Naive B cell (primary cell): ENCODE measurements at regions not wholly inside any gene's neighbourhood (a gene's known extent, or its start where the extent isn't known, plus 50 kb on each side); places are given as distances from the start of the nearest gene placed in this dataset.
A peak's percentile ranks its signal among the peaks of the same experiment; 100 is the strongest.
"Not testable (repeated sequence)": the region's sequence is repeated elsewhere in the genome, so short reads cannot be mapped to it uniquely, and the experiment has no call there.

Experiments
- ATAC-seq, 2 donors: fragments of 150-1000 bp; cut with Tn5 transposase; 2 replicates each; pipeline ENCODE4 v1.10.0; 2021; ENCODE audit warnings: low read depth in 2 of 2, mild to moderate bottlenecking in 2 of 2, moderate library complexity in 2 of 2
- DNase-seq: peaks from one replicate; pipeline ENCODE4 v3.0.0; 2022
- H3K27ac Mint-ChIP-seq, 6 donors: one replicate each; pipeline ENCODE4 v1.8.0; 2020 to 2022; ENCODE audit warnings: mild to moderate bottlenecking in 6 of 6, mixed read lengths in 6 of 6, moderate library complexity in 5 of 6, inconsistent platforms in 2 of 6
- H3K27me3 Mint-ChIP-seq, 3 donors: one replicate each; pipeline ENCODE4 v1.8.0; 2021 to 2022; ENCODE audit warnings: mixed read lengths in 3 of 3, mild to moderate bottlenecking in 1 of 3
- H3K36me3 Mint-ChIP-seq, 2 donors: one replicate each; pipeline ENCODE4 v1.8.0; 2020 to 2022; ENCODE audit warnings: mixed read lengths in 2 of 2, inconsistent platforms in 1 of 2, mild to moderate bottlenecking in 1 of 2
- H3K4me1 Mint-ChIP-seq, 3 donors: one replicate each; pipeline ENCODE4 v1.8.0; 2020 to 2022; ENCODE audit warnings: mixed read lengths in 3 of 3, inconsistent platforms in 1 of 3, mild to moderate bottlenecking in 1 of 3, moderate library complexity in 1 of 3
- H3K4me3 Mint-ChIP-seq, 8 donors: one replicate each; pipeline ENCODE4 v1.8.0; 2020 to 2022; ENCODE audit warnings: mild to moderate bottlenecking in 8 of 8, mixed read lengths in 8 of 8, moderate library complexity in 8 of 8, inconsistent platforms in 2 of 8
- H3K9me3 Mint-ChIP-seq, 7 donors: one replicate each; pipeline ENCODE4 v1.8.0; 2020 to 2022; ENCODE audit warnings: mixed read lengths in 7 of 7, mild to moderate bottlenecking in 5 of 7, inconsistent platforms in 2 of 7, moderate library complexity in 1 of 7

- Mint-ChIP-seq H3K4me3 (no peak overlapping the region), H3K27me3 (peaks cover 0 to 14% (median 9%) of the 10 kb centered on the region in 3 donors), H3K9me3 (peaks cover 7 to 29% (median 14%) of the 10 kb centered on the region in 7 donors), H3K27ac (no peak overlapping the region), H3K4me1 (peaks cover 0 to 19% (median 0%) of the 10 kb centered on the region in 3 donors), H3K36me3 (peaks cover 0 to 28% of the 10 kb centered on the region in 2 donors)
- ATAC-seq: no peak
- no peak for DNase-seq
Observed at GRCh38 chr19:28436320-28436719, 776.6 kb downstream of the UQCRFS1 start.

GRCh38 chr19:28435551-28436271 lies 777.2 kb downstream of the UQCRFS1 start:
- Mint-ChIP-seq H3K27ac (no peak overlapping the region), H3K4me3 (no peak overlapping the region), H3K36me3 (peaks cover 0 to 28% of the 10 kb centered on the region in 2 donors), H3K9me3 (peaks cover 7 to 29% (median 14%) of the 10 kb centered on the region in 7 donors), H3K27me3 (peaks cover 0 to 14% (median 9%) of the 10 kb centered on the region in 3 donors), H3K4me1 (peaks cover 0 to 19% (median 0%) of the 10 kb centered on the region in 3 donors)
- DNase-seq: no peak
- ATAC-seq: no peak

DNA sequence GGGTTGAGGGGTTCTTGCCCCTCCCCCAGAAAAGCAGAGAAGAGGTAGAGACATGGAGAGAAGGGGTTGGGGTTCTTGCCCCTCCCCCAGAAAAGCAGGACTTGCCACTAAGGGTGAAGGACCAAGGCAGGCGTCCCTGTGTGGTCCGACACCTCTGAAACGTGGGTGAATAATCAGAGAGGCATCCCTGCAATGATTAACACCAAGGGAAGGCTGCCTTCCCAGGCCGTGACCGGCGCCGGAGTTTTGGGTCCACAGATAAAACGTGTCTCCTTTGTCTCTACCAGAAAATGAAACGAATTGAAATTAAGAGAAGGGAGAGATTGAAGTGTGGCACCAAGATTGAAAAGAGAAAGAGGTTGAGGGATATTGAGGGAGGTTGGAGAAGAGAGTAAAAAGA lies 778.2 kb downstream of the UQCRFS1 start:
- peaks cover 7 to 29% (median 14%) of the 10 kb centered on the region in 7 donors for H3K9me3 Mint-ChIP-seq
- not testable (repeated sequence) for H3K4me3 Mint-ChIP-seq, ATAC-seq, DNase-seq, H3K27ac Mint-ChIP-seq
- H3K36me3 Mint-ChIP-seq: peaks cover 0 to 28% of the 10 kb centered on the region in 2 donors
- peaks cover 0 to 14% (median 9%) of the 10 kb centered on the region in 3 donors for H3K27me3 Mint-ChIP-seq
- H3K4me1 Mint-ChIP-seq: peaks cover 0 to 24% (median 0%) of the 10 kb centered on the region in 3 donors

DNA sequence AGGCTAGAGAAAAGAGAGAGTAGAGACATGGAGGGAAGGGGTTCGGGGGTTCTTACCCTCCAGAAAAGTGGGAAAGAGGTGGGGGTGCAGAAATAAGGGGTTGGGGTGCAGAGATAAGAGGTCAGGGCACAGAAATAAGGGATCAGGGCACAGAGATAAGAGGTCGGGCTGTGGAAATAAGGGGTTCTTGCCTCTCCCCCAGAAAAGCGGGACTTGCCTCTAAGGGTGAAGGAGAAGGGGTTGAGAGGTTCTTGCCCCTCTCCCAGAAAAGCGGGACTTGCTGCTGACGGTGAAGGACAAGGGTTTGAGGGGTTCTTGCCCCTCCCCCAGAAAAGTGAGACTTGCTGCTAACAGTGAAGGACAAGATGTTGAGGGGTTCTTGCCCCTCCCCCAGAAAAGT lies 778.6 kb downstream of the UQCRFS1 start:
- not testable (repeated sequence) for DNase-seq, ATAC-seq, H3K27ac Mint-ChIP-seq, H3K4me3 Mint-ChIP-seq
- peaks cover 0 to 28% of the 10 kb centered on the region in 2 donors for H3K36me3 Mint-ChIP-seq
- H3K27me3 Mint-ChIP-seq: peaks cover 0 to 14% (median 9%) of the 10 kb centered on the region in 3 donors
- H3K4me1 Mint-ChIP-seq: peaks cover 0 to 28% (median 3%) of the 10 kb centered on the region in 3 donors
- peaks cover 7 to 29% (median 16%) of the 10 kb centered on the region in 7 donors for H3K9me3 Mint-ChIP-seq

DNA sequence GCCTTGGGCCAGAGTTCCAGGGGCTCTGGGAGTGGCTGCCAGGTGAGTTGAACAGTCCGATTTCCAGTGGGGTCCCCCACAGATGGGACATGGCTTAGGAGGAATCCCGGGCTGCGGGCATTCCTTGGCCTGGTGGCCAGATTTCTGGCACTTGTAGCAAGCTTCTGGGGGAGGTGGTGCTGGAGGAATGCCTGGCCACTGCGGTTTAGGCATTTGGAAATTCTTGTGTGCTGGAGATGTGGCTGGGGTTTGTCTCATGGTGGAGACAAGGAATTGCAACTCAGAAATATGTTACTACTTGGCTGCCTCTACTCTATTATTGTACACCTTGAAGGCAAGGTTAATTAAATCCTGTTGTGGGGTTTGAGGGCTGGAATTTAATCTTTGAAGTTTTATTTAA lies 779.8 kb downstream of the UQCRFS1 start:
- H3K9me3 Mint-ChIP-seq: peaks cover 7 to 29% (median 16%) of the 10 kb centered on the region in 7 donors
- H3K27me3 Mint-ChIP-seq: peaks cover 0 to 14% (median 9%) of the 10 kb centered on the region in 3 donors
- peaks cover 0 to 31% (median 6%) of the 10 kb centered on the region in 3 donors for H3K4me1 Mint-ChIP-seq
- ATAC-seq, H3K27ac Mint-ChIP-seq, DNase-seq, H3K4me3 Mint-ChIP-seq: not testable (repeated sequence)
- peaks cover 0 to 28% of the 10 kb centered on the region in 2 donors for H3K36me3 Mint-ChIP-seq

DNA sequence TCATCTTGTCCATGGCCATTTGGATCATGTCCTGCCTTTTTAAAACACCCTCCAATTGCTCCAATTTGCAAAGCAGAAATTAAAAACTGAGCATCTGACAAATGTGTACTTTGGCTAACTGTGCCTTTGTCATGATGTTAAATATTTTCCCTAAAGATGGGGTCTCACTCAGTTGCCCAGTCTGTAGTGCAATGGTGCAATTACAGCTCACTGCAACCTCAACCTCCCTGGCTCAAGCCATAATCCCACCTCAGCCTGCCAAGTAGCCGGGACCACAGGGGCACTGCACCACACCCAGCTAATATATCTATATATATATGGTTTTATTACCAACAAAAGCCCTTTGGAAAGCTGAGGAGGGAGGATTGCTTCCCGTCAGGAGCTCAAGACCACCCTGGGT lies 782.7 kb downstream of the UQCRFS1 start:
- no peak overlapping the region for H3K27ac Mint-ChIP-seq
- H3K9me3 Mint-ChIP-seq: peaks cover 7 to 32% (median 16%) of the 10 kb centered on the region in 7 donors
- H3K27me3 Mint-ChIP-seq: peaks cover 0 to 9% (median 7%) of the 10 kb centered on the region in 3 donors
- no peak for DNase-seq
- H3K4me1 Mint-ChIP-seq: peaks cover 3 to 15% (median 6%) of the 10 kb centered on the region in 3 donors
- no peak overlapping the region for H3K4me3 Mint-ChIP-seq
- no peak for ATAC-seq
- peaks cover 0 to 27% of the 10 kb centered on the region in 2 donors for H3K36me3 Mint-ChIP-seq

- DNase-seq (no peak), ATAC-seq (peak in 1 of 2 donors; percentile 44)
- Mint-ChIP-seq H3K4me3 (no peak overlapping the region), H3K36me3 (peaks cover 0 to 20% of the 10 kb centered on the region in 2 donors), H3K27ac (peak overlapping the region in 1 of 6 donors; percentile 22), H3K27me3 (peaks cover 0 to 9% (median 0%) of the 10 kb centered on the region in 3 donors), H3K9me3 (peaks cover 3 to 24% (median 15%) of the 10 kb centered on the region in 7 donors), H3K4me1 (peaks cover 3 to 12% (median 6%) of the 10 kb centered on the region in 3 donors)
Observed at GRCh38 chr19:28429356-28429755, 783.6 kb downstream of the UQCRFS1 start.

DNA sequence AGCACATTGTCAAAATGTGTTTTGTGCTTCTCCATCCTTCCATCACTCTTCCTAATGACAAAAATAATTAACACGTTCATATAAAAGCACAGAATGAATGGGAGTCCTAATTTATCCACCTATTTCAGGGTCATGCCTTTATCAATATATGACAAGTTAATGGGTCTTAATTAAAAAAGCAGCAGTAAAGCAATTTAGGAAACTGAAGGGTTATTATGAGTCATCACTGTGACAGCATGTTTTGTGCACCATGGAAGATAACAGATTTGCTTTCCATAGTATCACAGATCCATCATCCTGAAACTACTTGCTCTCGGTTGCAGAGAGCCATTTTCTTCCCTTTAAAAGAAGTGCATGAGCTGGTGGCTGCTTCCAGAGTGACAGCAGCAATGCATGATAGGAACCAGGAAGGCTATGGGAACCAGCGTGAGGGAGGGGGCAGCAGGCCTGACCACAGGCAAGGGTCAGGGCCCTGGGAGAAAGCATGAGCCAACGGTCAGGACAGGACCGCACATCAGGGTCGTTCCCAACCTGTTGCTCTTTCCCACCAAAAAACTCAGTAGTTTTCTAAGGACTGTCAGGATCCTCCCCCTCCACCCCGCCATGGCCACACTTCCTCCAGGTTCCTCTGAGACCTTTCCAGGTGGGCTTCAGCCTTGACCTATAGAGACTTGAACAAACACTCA lies 784.1 kb downstream of the UQCRFS1 start:
- peaks cover 2 to 19% (median 14%) of the 10 kb centered on the region in 7 donors for H3K9me3 Mint-ChIP-seq
- peaks cover 0 to 17% of the 10 kb centered on the region in 2 donors for H3K36me3 Mint-ChIP-seq
- H3K27me3 Mint-ChIP-seq: peaks cover 0 to 9% (median 0%) of the 10 kb centered on the region in 3 donors
- H3K27ac Mint-ChIP-seq: no peak overlapping the region
- no peak for DNase-seq
- H3K4me3 Mint-ChIP-seq: no peak overlapping the region
- no peak for ATAC-seq
- H3K4me1 Mint-ChIP-seq: peaks cover 3 to 12% (median 6%) of the 10 kb centered on the region in 3 donors

GRCh38 chr19:28427376-28428083 lies 785.4 kb downstream of the UQCRFS1 start:
- DNase-seq (no peak), ATAC-seq (no peak)
- H3K36me3 Mint-ChIP-seq: peaks cover 0 to 6% of the 10 kb centered on the region in 2 donors
- peaks cover 0 to 8% (median 5%) of the 10 kb centered on the region in 3 donors for H3K27me3 Mint-ChIP-seq
- H3K9me3 Mint-ChIP-seq: peaks cover 2 to 11% (median 6%) of the 10 kb centered on the region in 7 donors
- no peak overlapping the region for H3K4me3 Mint-ChIP-seq
- peaks cover 3 to 12% (median 6%) of the 10 kb centered on the region in 3 donors for H3K4me1 Mint-ChIP-seq
- H3K27ac Mint-ChIP-seq: peak overlapping the region in 1 of 6 donors; percentile 56

GRCh38 chr19:28426730-28427225 lies 786.2 kb downstream of the UQCRFS1 start:
- Mint-ChIP-seq H3K9me3 (peaks cover 0 to 4% (median 2%) of the 10 kb centered on the region in 7 donors), H3K27me3 (peaks cover 0 to 8% (median 2%) of the 10 kb centered on the region in 3 donors), H3K36me3 (no peaks in the 10 kb centered on the region), H3K4me1 (peaks cover 3 to 12% (median 6%) of the 10 kb centered on the region in 3 donors), H3K27ac (no peak overlapping the region), H3K4me3 (no peak overlapping the region)
- ATAC-seq: no peak
- no peak for DNase-seq

DNA sequence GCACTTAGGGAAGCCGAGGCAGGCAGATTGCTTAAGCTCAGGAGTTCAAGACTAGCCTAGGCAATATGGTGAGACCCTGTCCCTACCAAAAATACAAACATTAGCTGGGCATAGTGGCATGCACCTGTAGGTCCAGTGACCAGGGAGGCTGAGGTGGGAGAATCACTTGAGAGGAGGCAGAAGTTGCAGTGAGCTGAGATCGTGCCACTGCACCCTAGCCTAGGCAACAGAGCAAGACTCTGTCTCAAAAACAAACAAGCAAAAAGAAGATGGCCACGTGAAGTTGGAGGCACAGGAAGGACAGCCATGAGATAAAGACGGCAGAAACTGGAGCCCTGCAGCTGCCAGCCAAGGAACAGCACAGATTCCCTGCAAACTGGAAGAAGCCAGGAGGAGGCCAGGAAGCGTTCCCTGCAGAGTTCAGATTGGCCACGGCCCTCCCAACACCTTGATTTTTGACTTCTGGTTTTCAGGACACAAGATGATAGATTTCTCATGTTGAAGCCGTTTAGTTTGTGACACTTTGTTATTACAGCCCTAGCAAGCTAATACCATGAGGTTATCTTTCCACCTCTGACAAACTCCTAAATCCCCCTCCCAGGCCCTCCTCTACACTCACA lies 786.7 kb downstream of the UQCRFS1 start:
- H3K36me3 Mint-ChIP-seq: no peaks in the 10 kb centered on the region
- H3K27me3 Mint-ChIP-seq: peaks cover 0 to 8% (median 8%) of the 10 kb centered on the region in 3 donors
- H3K4me3 Mint-ChIP-seq: no peak overlapping the region
- DNase-seq (no peak), ATAC-seq (no peak)
- peak overlapping the region in 1 of 6 donors; percentile 75 for H3K27ac Mint-ChIP-seq
- H3K4me1 Mint-ChIP-seq: peaks cover 3 to 12% (median 6%) of the 10 kb centered on the region in 3 donors
- peaks cover 0 to 7% (median 2%) of the 10 kb centered on the region in 7 donors for H3K9me3 Mint-ChIP-seq
